WERI-Rb-1 (cell line): ENCODE measurements at regions not wholly inside any gene's neighbourhood (a gene's known extent, or its start where the extent isn't known, plus 50 kb on each side); places are given as distances from the start of the nearest gene placed in this dataset.
"Not testable (repeated sequence)": the region's sequence is repeated elsewhere in the genome, so short reads cannot be mapped to it uniquely, and the experiment has no call there.

ENCODE experiments used
- DNase-seq: peaks from one replicate; pipeline ENCODE4 v3.0.0-alpha.2; 2020
- H3K27ac ChIP-seq: fragments of 250-450 bp; sonication (Bioruptor Pico); 2 replicates; pipeline ENCODE4 v1.5.1; 2020; ENCODE audit warnings: mild to moderate bottlenecking, moderate library complexity
- H3K27me3 ChIP-seq: fragments of 250-450 bp; sonication (Bioruptor Pico); 2 replicates; pipeline ENCODE4 v1.5.1; 2021; ENCODE audit warnings: mild to moderate bottlenecking, low read depth, moderate library complexity; ENCODE audit not compliant: insufficient read depth, severe bottlenecking
- H3K36me3 ChIP-seq: fragments of 250-450 bp; sonication (Bioruptor Pico); 2 replicates; pipeline ENCODE4 v1.5.1; 2020; ENCODE audit warnings: mild to moderate bottlenecking, moderate library complexity
- H3K4me3 ChIP-seq: 2 replicates; pipeline ENCODE4 v1.5.1; 2011; ENCODE audit warnings: low read depth, mild to moderate bottlenecking, control low read depth, low read length
- H3K9me3 ChIP-seq: fragments of 250-450 bp; sonication (Bioruptor Pico); 2 replicates; pipeline ENCODE4 v1.5.1; 2021; ENCODE audit warnings: mild to moderate bottlenecking, moderate library complexity; ENCODE audit not compliant: severe bottlenecking
- CTCF ChIP-seq: IDR thresholded peaks from 2 replicates; pipeline ENCODE4 v1.5.1; 2011; ENCODE audit warnings: low read depth, mild to moderate bottlenecking, control low read depth, inconsistent platforms, low read length

- peaks cover 64% of the 10 kb centered on the region for H3K27me3 ChIP-seq
- TF ChIP-seq CTCF = no peak
- no peak overlapping the region for H3K27ac ChIP-seq
- no peak overlapping the region for H3K4me3 ChIP-seq
- H3K36me3 ChIP-seq = no peaks in the 10 kb centered on the region
- no peaks in the 10 kb centered on the region for H3K9me3 ChIP-seq
- no peak for DNase-seq
Observed at GRCh38 chr17:71801301-71801700, 319.5 kb upstream of the SOX9 start.

DNA sequence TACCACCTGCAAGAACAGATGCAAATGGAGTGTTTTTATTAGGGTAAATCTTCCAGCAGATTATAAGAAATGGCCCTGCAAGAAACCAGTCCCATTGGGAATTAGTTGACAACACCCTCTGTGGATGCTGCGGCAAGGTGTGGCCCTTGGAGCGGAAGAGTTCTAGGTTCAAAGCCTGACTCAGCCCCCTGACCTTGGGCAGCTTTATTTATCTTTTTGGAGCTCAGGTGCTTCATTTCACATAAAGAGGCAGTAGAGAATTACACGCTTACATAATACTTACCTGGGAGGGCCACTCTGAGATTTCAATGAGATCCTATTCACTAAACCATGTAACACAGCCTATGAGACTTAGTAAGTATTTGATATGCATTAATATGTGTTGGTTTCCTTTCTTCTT lies 318.2 kb upstream of the SOX9 start:
- Histone ChIP-seq H3K27ac (no peak overlapping the region), H3K36me3 (no peaks in the 10 kb centered on the region), H3K9me3 (peaks cover 2% of the 10 kb centered on the region), H3K27me3 (peaks cover 68% of the 10 kb centered on the region), H3K4me3 (no peak overlapping the region)
- no peak for DNase-seq
- no peak for TF ChIP-seq CTCF

DNA sequence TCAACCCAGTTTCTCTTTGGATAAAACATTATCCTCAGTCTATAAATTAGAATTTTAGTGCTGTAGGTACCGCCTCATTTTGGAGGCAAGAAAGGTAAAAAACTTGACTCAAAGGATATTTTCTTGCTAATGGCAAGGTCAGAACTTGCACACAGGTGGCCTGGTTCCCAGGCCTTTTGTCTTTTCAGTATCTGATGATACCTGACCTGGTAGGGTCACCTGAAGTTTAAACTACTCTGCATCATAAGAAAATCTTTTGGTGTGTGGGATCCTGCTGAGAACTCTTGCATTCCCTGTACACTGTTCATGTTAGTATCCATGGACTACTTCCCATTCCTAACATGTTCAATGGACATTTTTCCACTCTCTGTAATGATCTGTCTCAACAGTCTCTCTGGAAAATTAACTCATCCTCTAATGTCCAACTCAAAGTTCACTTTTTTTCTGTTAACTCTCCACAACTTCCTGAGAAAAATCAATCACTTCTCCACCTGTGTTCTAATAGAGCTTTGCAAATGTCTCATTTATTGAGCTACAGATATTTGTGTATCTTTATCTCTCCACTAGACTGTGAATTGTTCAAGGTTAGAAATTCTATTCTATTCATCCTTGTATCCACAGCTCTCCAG lies 317.1 kb upstream of the SOX9 start:
- no peaks in the 10 kb centered on the region for H3K36me3 ChIP-seq
- H3K27me3 ChIP-seq = peaks cover 60% of the 10 kb centered on the region
- H3K9me3 ChIP-seq = peaks cover 2% of the 10 kb centered on the region
- no peak overlapping the region for H3K27ac ChIP-seq
- DNase-seq = no peak
- TF ChIP-seq CTCF = no peak
- no peak overlapping the region for H3K4me3 ChIP-seq

- TF ChIP-seq CTCF = no peak
- peaks cover 2% of the 10 kb centered on the region for H3K9me3 ChIP-seq
Observed at GRCh38 chr17:71809537-71809936, 311.3 kb upstream of the SOX9 start.

DNA sequence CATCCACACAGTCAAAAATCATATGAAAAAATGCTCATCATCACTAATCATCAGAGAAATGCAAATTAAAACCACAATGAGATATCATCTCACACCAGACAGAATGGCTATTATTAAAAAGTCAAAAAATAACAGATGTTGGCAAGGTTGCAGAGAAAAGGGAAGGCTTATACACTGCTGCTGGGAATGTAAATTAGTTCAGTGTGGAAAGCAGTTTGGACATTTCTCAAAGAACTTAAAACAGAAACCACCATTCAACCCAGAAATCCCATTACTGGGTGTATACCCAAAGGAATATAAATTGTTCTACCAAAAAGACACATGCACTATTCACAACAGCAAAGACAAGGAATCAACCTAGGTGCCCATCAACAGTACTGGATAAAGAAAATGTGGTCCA lies 307.0 kb upstream of the SOX9 start:
- H3K27ac ChIP-seq, H3K36me3 ChIP-seq, DNase-seq, H3K9me3 ChIP-seq, H3K4me3 ChIP-seq: not testable (repeated sequence)
- peaks cover 69% of the 10 kb centered on the region for H3K27me3 ChIP-seq

More at GRCh38 chr17:71809537-71809936, 311.3 kb upstream of the SOX9 start:
- no peak for DNase-seq
- H3K27ac ChIP-seq = no peak overlapping the region
- H3K4me3 ChIP-seq = no peak overlapping the region
- H3K27me3 ChIP-seq = peaks cover 49% of the 10 kb centered on the region
- H3K36me3 ChIP-seq = no peaks in the 10 kb centered on the region

- H3K27ac ChIP-seq = no peak overlapping the region
- no peaks in the 10 kb centered on the region for H3K36me3 ChIP-seq
- no peak for DNase-seq
- TF ChIP-seq CTCF = no peak
- H3K4me3 ChIP-seq = no peak overlapping the region
- H3K27me3 ChIP-seq = peaks cover 80% of the 10 kb centered on the region
- no peaks in the 10 kb centered on the region for H3K9me3 ChIP-seq
Observed at GRCh38 chr17:71821511-71821910, 299.3 kb upstream of the SOX9 start.
